Liver (tissue), 8 donors: ENCODE measurements at regions not wholly inside any gene's neighbourhood (a gene's known extent, or its start where the extent isn't known, plus 50 kb on each side); places are given as distances from the start of the nearest gene placed in this dataset.

ENCODE experiments used
- DNase-seq: peaks from one replicate; pipeline ENCODE4 v3.0.0-alpha.2; 2017; ENCODE audit warnings: low spot score
- H3K27ac ChIP-seq, 2 donors: one replicate each; pipeline ENCODE4 v1.7.0; 2013; ENCODE audit warnings: inconsistent platforms in 2 of 2, low read length in 2 of 2, control low read depth in 1 of 2, low read depth in 1 of 2, mild to moderate bottlenecking in 1 of 2
- H3K27me3 ChIP-seq, 4 donors: one replicate each; pipeline versions ENCODE4 v1.6.1 to v1.7.0; 2013; ENCODE audit warnings: low read length in 3 of 4, inconsistent platforms in 1 of 4, mild to moderate bottlenecking in 1 of 4, moderate library complexity in 1 of 4; ENCODE audit not compliant: control insufficient read depth in 4 of 4, insufficient read depth in 4 of 4
- H3K36me3 ChIP-seq, 4 donors: one replicate each; pipeline versions ENCODE4 v1.6.1 to v1.7.0; 2013; ENCODE audit warnings: low read length in 3 of 4, mild to moderate bottlenecking in 3 of 4, low read depth in 1 of 4, moderate library complexity in 1 of 4; ENCODE audit not compliant: control insufficient read depth in 4 of 4, insufficient read depth in 3 of 4
- H3K4me1 ChIP-seq, 4 donors: one replicate each; pipeline versions ENCODE4 v1.6.1 to v1.7.0; 2013; ENCODE audit warnings: low read length in 3 of 4, mild to moderate bottlenecking in 3 of 4, moderate library complexity in 1 of 4; ENCODE audit not compliant: control insufficient read depth in 4 of 4, insufficient read depth in 4 of 4
- H3K4me3 ChIP-seq, 3 donors: one replicate each; pipeline versions ENCODE4 v1.6.1 to v1.7.0; 2013; ENCODE audit warnings: low read length in 3 of 3, control low read depth in 1 of 3, low read depth in 1 of 3, mild to moderate bottlenecking in 1 of 3
- H3K9ac ChIP-seq, 2 donors: one replicate each; pipeline ENCODE4 v1.7.0; 2013; ENCODE audit warnings: low read length in 2 of 2, mild to moderate bottlenecking in 2 of 2, moderate library complexity in 2 of 2, control low read depth in 1 of 2, low read depth in 1 of 2
- H3K9me3 ChIP-seq, 4 donors: one replicate each; pipeline versions ENCODE4 v1.6.1 to v1.7.0; 2013; ENCODE audit warnings: low read length in 3 of 4; ENCODE audit not compliant: control insufficient read depth in 4 of 4
- EGR1 ChIP-seq, 2 donors: IDR thresholded peaks; 2 replicates each; pipeline ENCODE4 v1.6.1; 2016 to 2018; ENCODE audit warnings: antibody characterized with exemption in 2 of 2, low read depth in 2 of 2
- FOXA1 ChIP-seq: IDR thresholded peaks from 2 replicates; pipeline ENCODE4 v1.6.1; 2016; ENCODE audit warnings: antibody characterized with exemption
- GABPA ChIP-seq, 2 donors: IDR thresholded peaks in 1 of 2; conservative IDR thresholded peaks in 1 of 2; 2 replicates each; pipeline ENCODE4 v1.6.1; 2016; ENCODE audit warnings: antibody characterized with exemption in 2 of 2, mild to moderate bottlenecking in 1 of 2, moderate library complexity in 1 of 2
- HNF4A ChIP-seq, 2 donors: conservative IDR thresholded peaks; 2 replicates each; pipeline ENCODE4 v1.6.1; 2016; ENCODE audit warnings: antibody characterized with exemption in 2 of 2, mild to moderate bottlenecking in 2 of 2
- HNF4G ChIP-seq: IDR thresholded peaks from 2 replicates; pipeline ENCODE4 v1.6.1; 2016; ENCODE audit warnings: antibody characterized with exemption
- JUND ChIP-seq, 2 donors: IDR thresholded peaks; 2 replicates each; pipeline ENCODE4 v1.6.1; 2016; ENCODE audit warnings: antibody characterized with exemption in 2 of 2
- NR2F2 ChIP-seq: IDR thresholded peaks from 2 replicates; pipeline ENCODE4 v1.6.1; 2016; ENCODE audit warnings: antibody characterized with exemption
- RAD21 ChIP-seq, 2 donors: IDR thresholded peaks; 2 replicates each; pipeline ENCODE4 v1.6.1; 2016; ENCODE audit warnings: antibody characterized with exemption in 2 of 2, mild to moderate bottlenecking in 2 of 2
- RXRA ChIP-seq, 2 donors: IDR thresholded peaks; 2 replicates each; pipeline ENCODE4 v1.6.1; 2017 to 2018; ENCODE audit warnings: antibody characterized with exemption in 2 of 2, mild to moderate bottlenecking in 1 of 2
- SP1 ChIP-seq: IDR thresholded peaks from 2 replicates; pipeline ENCODE4 v1.6.1; 2018; ENCODE audit warnings: antibody characterized with exemption, mild to moderate bottlenecking
- TAF1 ChIP-seq: conservative IDR thresholded peaks from 2 replicates; pipeline ENCODE4 v1.6.1; 2016; ENCODE audit warnings: antibody characterized with exemption, mild to moderate bottlenecking
- YY1 ChIP-seq: IDR thresholded peaks from 2 replicates; pipeline ENCODE4 v1.6.1; 2016; ENCODE audit warnings: antibody characterized with exemption, mild to moderate bottlenecking
- WGBS: extraction: QIAGEN DNeasy Blood & Tissue Kit; methylation state at CpG from one replicate; pipeline ENCODE4 v1.1.7; 2013; 5-methylcytosine and 5-hydroxymethylcytosine counted together
- TF ChIP-seq, protein P1 (sequence below): IDR thresholded peaks from 2 replicates; pipeline ENCODE4 v1.6.1; 2016; ENCODE audit warnings: antibody characterized with exemption
- TF ChIP-seq, protein P2 (sequence below): fragments of 150-350 bp; IDR thresholded peaks from 2 replicates; pipeline ENCODE4 v1.5.1; 2017; ENCODE audit warnings: improper control_type of control experiment, low read depth, low read length; ENCODE audit not compliant: missing input control
- TF ChIP-seq, protein P3 (sequence below): IDR thresholded peaks from 2 replicates; pipeline ENCODE4 v1.6.1; 2016; ENCODE audit warnings: antibody characterized with exemption
- TF ChIP-seq, protein P4 (sequence below): IDR thresholded peaks from 2 replicates; pipeline ENCODE4 v1.6.1; 2016; ENCODE audit warnings: antibody characterized with exemption, mild to moderate bottlenecking
- TF ChIP-seq, protein P5 (sequence below): IDR thresholded peaks from 2 replicates; pipeline ENCODE4 v1.6.1; 2016; ENCODE audit warnings: antibody characterized with exemption
- donor health status: healthy.
- donor health status: healthy.
- donor health status: healthy.
- donor health status: healthy.
- donor health status: healthy.

DNA sequence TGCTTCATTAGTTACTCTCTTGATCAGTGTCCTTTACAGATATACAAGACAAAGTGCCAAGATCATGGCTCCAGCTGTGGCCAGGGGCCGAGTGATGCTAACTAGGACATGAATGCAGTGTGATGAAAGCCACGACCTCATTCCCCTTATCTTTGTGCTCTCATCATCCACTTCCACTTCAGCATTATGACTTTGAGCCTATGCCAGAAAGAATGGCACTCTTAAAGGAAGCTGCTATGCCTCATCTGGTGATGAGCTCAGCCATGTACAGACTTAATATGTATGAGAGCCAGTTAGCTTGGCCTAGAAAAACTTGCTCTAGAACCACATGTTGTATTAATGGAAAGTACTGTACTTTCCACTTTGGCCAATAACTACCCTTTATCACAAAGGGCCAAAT, 179.1 kb downstream of the TOX3 start:
- Histone ChIP-seq H3K27ac (no peak overlapping the region), H3K4me3 (no peak overlapping the region), H3K9ac (no peak overlapping the region), H3K36me3 (no peaks in the 10 kb centered on the region), H3K9me3 (no peaks in the 10 kb centered on the region), H3K4me1 (no peaks in the 10 kb centered on the region), H3K27me3 (no peaks in the 10 kb centered on the region)
- WGBS = 64% methylated on average over 2 of the region's 2 CpGs
- TF ChIP-seq NR2F2 = no peak
- TF ChIP-seq, protein P1, sequence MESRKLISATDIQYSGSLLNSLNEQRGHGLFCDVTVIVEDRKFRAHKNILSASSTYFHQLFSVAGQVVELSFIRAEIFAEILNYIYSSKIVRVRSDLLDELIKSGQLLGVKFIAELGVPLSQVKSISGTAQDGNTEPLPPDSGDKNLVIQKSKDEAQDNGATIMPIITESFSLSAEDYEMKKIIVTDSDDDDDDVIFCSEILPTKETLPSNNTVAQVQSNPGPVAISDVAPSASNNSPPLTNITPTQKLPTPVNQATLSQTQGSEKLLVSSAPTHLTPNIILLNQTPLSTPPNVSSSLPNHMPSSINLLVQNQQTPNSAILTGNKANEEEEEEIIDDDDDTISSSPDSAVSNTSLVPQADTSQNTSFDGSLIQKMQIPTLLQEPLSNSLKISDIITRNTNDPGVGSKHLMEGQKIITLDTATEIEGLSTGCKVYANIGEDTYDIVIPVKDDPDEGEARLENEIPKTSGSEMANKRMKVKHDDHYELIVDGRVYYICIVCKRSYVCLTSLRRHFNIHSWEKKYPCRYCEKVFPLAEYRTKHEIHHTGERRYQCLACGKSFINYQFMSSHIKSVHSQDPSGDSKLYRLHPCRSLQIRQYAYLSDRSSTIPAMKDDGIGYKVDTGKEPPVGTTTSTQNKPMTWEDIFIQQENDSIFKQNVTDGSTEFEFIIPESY = no peak
- no peak for TF ChIP-seq GABPA (IDR thresholded peaks at IDR 0.05 in 1 of 2, conservative IDR thresholded peaks at IDR 0.05 in 1 of 2)
- TF ChIP-seq RXRA (IDR thresholded peaks at IDR 0.05) = no peak
- TF ChIP-seq HNF4G = no peak
- TF ChIP-seq EGR1 (IDR thresholded peaks at IDR 0.05; ENCODE audit: low read depth in 2 of 2) = no peak
- TF ChIP-seq, protein P2, sequence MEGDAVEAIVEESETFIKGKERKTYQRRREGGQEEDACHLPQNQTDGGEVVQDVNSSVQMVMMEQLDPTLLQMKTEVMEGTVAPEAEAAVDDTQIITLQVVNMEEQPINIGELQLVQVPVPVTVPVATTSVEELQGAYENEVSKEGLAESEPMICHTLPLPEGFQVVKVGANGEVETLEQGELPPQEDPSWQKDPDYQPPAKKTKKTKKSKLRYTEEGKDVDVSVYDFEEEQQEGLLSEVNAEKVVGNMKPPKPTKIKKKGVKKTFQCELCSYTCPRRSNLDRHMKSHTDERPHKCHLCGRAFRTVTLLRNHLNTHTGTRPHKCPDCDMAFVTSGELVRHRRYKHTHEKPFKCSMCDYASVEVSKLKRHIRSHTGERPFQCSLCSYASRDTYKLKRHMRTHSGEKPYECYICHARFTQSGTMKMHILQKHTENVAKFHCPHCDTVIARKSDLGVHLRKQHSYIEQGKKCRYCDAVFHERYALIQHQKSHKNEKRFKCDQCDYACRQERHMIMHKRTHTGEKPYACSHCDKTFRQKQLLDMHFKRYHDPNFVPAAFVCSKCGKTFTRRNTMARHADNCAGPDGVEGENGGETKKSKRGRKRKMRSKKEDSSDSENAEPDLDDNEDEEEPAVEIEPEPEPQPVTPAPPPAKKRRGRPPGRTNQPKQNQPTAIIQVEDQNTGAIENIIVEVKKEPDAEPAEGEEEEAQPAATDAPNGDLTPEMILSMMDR = no peak
- TF ChIP-seq, protein P3, sequence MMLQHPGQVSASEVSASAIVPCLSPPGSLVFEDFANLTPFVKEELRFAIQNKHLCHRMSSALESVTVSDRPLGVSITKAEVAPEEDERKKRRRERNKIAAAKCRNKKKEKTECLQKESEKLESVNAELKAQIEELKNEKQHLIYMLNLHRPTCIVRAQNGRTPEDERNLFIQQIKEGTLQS = no peak
- no peak for TF ChIP-seq TAF1
- TF ChIP-seq HNF4A (conservative IDR thresholded peaks at IDR 0.05) = no peak
- TF ChIP-seq FOXA1 = no peak
- TF ChIP-seq, protein P4, sequence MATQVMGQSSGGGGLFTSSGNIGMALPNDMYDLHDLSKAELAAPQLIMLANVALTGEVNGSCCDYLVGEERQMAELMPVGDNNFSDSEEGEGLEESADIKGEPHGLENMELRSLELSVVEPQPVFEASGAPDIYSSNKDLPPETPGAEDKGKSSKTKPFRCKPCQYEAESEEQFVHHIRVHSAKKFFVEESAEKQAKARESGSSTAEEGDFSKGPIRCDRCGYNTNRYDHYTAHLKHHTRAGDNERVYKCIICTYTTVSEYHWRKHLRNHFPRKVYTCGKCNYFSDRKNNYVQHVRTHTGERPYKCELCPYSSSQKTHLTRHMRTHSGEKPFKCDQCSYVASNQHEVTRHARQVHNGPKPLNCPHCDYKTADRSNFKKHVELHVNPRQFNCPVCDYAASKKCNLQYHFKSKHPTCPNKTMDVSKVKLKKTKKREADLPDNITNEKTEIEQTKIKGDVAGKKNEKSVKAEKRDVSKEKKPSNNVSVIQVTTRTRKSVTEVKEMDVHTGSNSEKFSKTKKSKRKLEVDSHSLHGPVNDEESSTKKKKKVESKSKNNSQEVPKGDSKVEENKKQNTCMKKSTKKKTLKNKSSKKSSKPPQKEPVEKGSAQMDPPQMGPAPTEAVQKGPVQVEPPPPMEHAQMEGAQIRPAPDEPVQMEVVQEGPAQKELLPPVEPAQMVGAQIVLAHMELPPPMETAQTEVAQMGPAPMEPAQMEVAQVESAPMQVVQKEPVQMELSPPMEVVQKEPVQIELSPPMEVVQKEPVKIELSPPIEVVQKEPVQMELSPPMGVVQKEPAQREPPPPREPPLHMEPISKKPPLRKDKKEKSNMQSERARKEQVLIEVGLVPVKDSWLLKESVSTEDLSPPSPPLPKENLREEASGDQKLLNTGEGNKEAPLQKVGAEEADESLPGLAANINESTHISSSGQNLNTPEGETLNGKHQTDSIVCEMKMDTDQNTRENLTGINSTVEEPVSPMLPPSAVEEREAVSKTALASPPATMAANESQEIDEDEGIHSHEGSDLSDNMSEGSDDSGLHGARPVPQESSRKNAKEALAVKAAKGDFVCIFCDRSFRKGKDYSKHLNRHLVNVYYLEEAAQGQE = no peak
- TF ChIP-seq, protein P5, sequence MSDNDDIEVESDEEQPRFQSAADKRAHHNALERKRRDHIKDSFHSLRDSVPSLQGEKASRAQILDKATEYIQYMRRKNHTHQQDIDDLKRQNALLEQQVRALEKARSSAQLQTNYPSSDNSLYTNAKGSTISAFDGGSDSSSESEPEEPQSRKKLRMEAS = no peak
- no peak for TF ChIP-seq RAD21 (IDR thresholded peaks at IDR 0.05)
- no peak for TF ChIP-seq YY1
- TF ChIP-seq JUND (IDR thresholded peaks at IDR 0.05) = no peak
- TF ChIP-seq SP1 = no peak
- DNase-seq = no peak

DNA sequence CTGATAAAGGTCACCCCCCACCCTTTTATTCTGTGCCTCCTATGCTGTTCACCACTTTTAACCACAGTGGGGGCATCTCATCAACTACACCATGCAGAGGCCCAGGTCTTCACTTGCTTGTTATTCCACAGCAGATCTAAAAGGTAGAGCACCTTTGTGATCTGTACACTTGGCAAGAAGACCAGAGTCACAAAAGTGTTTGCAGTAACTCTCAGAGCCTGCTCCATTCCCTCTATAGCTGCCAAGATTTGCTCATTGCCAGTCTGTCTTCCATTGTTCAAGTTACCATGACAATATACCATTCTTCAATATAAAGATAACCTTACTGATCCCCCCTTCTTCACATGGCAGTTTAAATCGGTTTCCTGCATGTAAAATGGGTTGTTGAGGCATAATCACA, 180.0 kb downstream of the TOX3 start:
- Histone ChIP-seq H3K36me3 (no peaks in the 10 kb centered on the region), H3K27ac (no peak overlapping the region), H3K27me3 (no peaks in the 10 kb centered on the region), H3K4me1 (no peaks in the 10 kb centered on the region), H3K9me3 (no peaks in the 10 kb centered on the region), H3K9ac (no peak overlapping the region), H3K4me3 (no peak overlapping the region)
- 70% methylated on average over 1 of the region's 1 CpG for WGBS
- TF ChIP-seq, protein P4 = no peak
- peak; percentile 64 for TF ChIP-seq YY1
- no peak for DNase-seq
